GM21528 (cell line): ENCODE measurements at regions not wholly inside any gene's neighbourhood (a gene's known extent, or its start where the extent isn't known, plus 50 kb on each side); places are given as distances from the start of the nearest gene placed in this dataset.

Source experiments
- ATAC-seq: cut with Tn5 transposase; IDR thresholded peaks from one replicate; pipeline ENCODE4 v1.9.1; 2021; ENCODE audit warnings: mild to moderate bottlenecking, moderate library complexity; ENCODE audit not compliant: unreplicated experiment, low FRiP score

DNA sequence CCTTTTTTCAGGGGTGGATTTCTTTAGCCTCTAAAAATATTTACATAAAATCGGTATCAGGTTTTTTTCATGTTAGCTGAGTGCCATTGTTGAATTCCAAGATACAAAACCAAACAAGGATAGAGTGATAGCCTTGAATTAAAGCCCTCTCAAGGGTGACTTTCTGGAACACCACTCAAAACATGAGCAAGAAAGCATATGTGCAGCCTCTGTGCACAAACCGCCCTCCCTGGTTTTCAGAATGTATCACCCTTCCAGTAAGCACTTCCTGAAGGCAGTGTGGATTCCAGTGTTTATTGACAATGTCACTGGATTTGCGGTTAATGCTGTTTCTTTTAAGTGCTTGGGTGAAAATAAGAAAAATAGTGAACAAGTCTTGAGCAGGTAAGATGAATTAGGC, 597.7 kb downstream of the TMEM114 start:
- ATAC-seq = no peak

DNA sequence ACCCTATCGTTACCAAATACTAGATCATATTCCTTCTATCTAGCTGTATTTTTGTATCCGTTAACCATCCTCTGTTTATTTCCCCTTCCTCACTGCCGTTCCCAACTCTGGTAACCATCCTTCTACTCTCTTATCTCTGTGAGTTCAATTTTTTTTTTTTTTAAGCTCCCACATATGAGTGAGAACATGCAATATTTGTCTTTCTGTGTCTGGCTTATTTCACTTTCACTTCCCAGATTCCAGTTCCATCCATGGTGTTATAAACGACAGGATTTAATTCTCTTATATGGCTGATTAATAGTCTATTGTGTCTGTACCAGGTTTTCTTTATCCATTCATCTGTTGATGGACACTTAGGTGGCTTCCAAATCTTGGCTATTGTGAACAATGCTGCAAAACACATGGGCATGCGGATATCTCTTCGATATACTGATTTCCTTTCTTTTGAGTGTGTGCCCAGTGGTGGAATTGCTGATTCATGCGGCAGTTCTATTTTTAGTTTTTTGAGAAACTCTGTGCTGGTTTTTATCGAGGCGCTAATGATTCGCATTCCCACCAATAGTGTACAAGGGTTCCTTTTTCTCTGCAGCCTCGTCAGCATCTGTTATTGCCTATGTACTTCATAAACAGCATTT, 599.6 kb downstream of the TMEM114 start:
- no peak for ATAC-seq

DNA sequence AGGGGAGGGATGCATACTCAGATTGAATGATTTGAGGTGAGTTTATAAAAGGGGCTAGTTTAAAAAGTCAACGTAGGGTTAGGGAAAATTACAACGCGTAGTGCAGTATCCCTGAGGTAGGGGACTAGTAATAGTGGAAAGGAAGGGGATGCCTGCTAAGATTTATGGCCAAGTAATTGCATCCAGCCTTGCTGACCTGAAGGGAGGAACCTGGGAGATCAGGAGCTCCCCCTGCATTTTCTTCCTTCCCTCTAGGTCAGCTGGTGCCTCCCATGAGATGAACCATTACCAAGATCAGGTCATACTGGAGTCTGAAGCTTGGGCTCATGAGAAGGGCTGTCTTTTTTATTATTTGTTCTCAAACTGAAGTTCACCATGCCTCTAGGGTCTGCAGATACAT, 606.6 kb downstream of the TMEM114 start:
- ATAC-seq = no peak

DNA sequence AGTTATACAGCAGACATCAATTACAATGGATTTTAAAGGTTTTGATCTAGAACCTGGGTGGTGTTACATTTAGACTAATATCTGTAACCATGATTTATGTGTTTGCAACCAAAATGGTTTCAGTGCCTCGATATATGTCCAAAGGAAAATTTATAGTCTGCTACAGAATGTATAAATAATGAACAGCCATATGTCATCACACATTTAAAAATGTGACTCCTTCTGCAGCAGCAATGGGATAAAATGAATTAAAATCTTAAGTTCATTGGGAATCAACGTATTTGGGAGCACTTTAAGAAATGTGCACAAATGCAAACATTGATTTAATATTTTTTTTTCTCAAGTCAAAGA, 610.2 kb downstream of the TMEM114 start:
- ATAC-seq = no peak

DNA sequence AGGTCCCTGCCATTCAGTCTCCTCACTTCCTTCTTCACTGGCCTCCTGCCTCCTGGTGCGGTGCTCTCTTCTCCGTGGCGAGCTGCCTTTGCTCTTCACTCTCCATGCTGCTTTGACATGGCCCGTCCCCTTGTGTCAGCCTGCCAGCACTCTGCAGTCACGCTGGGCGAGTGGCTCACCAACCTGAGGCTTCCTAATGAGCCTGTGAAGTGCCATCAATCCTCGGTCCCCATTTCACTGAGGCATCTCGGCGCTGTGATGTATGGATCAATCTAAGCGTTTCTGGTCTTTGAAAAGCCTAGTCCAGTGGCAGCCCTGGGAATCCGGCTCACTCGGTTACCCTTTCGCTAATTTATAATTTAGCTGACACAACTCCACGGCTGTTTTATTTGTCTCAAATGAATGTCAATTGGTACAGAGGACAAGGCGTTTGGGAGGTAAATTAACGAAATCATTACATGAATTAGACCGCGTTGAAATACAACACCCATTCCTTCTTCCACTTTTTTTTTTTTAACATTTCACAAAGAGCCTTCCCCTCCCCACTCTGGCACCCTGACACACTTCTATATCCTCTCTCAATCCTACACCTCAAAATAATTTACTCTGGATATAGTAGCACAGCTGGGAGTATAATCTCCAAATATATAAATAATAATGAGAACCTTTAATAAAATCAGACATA, 610.7 kb downstream of the TMEM114 start:
- no peak for ATAC-seq

DNA sequence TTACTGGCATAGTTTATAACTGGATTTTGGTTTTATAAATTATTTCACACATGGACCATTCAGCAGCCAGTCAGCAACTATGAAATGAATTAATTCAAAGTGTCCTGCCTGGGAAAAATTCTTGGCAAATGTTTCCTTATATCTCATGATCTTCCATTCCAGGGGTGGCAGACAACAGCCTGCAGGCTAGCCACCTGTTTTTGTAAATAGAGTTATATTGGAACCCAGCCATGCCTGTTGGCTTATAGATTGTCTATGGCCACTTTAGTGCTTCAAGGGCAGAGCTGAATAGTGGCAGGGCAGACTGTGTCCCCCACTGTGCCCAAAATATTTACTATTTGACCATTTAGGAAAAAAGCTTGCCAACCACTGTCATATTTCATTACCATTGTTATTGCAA, 613.7 kb downstream of the TMEM114 start:
- no peak for ATAC-seq

DNA sequence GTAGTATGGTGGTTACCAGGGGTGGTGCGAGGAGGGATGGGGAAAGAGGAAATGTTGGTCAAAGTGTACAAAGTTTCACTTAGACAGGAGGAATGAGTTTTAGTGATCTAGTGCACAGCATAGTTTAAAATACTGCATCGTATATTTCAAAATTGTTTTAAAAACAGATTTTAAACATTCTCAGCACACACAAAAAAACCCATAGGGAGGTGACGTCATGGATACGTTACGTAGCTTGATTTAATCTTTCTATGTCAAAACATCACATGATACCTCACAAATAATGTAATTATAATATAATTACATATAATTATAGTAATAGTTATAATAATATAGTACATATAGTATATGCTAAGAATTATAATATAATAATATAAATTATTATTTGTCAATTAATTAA, 614.2 kb downstream of the TMEM114 start:
- no peak for ATAC-seq

DNA sequence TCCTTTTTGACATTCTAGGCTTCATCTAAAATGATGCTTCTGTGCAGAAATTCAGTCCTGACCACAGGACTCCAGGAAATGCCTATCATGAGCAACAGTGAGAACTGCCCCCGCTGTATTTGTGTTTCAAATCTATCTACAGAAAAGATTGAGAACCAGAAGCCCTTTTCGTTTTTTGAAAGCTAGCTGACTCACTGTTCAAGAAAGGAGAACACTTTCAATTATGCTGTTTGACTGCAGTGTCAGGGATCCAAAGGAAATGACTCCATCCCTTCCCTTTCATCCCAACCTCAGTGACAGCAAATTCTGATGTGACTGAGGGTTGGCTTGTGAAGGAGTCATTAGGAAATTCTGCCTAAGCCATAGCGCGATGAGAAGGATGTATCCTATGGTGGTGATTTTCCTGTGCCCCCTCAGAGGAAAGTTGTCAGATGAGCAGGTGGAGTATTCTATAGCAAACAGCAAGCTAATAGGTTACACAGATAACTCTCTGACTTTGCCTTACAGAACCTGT, 622.3 kb downstream of the TMEM114 start:
- no peak for ATAC-seq

DNA sequence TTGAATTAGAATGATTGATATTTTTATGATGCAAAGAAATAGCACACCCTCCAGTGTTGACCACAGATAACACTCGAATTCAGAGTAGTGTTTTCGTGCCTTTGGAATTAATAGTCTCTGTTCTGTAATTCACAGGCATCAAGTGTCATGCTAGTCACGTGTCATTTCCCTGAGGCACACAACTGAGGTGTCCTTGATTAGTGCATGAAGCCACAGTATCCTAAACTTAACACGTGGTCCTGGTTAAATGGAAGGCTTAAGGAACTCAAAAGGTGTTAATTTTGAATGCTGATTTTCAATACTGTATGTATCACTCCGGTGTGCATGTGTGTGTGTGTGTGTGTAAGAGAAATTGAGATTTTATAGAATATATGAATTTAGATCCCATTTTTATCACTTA, 625.6 kb downstream of the TMEM114 start:
- ATAC-seq = no peak

DNA sequence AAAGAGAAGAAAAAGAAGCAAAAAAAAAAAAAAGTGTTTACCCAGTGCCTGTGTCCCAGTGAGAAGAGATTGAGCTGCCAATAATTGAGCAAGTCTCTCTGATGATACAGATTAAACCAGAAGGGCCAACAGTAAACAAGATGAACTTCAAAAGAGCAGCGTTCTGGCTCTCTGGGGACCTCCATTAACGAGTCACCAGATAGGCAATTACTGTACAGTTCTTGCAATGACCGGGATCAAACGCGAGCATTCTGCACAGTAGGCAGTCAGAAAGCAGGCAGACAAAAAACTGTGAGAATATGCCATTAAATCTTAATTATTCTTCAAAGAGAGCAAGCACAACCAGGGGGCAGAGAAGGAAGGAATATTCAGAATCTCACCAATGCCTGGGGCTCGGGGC, 626.1 kb downstream of the TMEM114 start:
- no peak for ATAC-seq

DNA sequence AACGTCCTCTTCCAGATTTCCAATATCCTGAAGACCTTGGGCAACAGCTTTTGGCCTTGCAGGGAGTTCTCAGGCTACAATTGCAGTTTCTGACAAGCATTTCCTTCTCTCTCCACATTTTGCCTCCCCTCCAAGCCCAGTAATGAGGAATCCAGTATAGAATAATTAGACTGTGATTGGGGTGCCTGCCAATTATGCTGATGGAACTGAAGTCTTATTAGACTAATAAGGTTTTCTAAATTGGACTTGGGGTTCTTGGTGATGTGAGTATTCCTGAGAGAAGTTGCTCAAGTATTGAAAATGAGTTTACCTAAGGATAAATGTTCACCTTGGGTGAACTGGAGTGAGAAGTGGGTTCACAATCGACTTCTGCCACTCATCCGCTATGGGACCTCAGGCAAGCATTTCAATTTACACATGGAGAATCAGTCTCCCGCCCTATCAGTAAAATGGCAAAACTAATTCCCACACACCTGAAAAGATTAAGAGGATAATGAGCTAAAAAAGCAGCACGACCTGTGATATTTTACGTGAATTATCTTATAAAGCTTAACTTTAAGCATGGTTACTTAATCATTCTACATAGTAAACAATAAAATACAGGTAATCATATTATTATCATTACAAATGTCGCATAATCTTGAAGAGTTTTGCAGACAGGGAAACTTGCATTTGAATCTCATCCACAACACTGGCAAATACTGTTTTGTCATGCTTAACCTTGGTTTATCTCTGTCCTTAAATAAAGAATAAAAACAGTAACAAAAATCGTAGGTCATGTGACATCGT, 628.0 kb downstream of the TMEM114 start:
- no peak for ATAC-seq

DNA sequence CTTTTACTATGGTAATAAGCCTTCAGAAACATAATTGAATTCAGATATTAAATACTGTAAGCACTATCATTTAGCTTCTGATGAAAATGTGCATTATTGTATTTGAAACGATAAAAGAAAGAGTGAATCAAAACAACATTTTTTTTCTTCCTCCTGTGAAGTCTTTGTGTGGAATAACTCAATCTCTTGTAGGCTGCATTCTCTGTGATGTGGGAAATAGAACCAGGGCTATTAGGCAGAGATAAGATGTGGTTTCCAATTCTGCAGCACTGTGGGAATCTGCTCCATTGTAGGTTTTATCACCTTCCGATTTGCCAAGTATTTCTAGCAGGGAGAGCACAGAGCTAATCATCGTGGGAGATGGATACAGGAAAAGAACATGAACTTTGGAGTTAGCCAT, 624.5 kb downstream of the RBFOX1 start:
- no peak for ATAC-seq

DNA sequence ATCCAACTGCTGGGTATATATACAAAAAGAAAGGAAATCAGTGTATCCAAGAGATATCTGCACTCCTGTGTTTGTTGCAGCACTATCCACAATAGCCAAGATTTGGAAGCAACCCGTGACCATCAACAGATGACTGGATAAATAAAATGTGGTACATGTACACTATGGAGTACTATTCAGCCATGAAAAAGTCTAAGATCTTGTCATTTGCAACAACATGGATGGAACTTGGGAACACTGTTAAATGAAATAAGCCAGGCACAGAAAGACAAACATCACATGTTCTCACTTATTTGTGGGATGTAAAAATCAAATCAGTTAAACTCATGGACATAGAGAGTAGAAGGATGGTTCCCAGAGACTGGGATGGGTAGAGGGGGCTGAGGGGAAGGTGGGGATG, 620.7 kb downstream of the RBFOX1 start:
- ATAC-seq = no peak

DNA sequence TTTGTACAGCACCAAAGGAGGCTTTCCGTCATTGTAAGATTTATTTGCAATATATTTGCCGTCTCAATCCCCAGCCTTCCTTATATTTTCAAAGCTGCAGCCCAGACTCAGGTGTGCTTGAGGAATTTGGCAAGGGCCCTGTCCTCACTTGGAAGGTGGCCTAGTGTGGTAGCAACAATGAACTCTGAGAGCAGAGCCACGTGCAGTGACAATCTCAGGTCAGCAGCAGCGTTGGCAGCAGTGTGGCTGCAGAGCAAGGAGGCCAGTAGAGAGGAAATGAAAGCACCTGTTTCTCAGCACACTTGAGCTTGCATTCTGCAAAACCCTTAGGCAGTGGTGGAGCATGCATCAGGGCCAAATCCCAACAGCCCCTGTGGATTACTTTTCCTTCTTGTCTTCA, 613.5 kb downstream of the RBFOX1 start:
- ATAC-seq = no peak

DNA sequence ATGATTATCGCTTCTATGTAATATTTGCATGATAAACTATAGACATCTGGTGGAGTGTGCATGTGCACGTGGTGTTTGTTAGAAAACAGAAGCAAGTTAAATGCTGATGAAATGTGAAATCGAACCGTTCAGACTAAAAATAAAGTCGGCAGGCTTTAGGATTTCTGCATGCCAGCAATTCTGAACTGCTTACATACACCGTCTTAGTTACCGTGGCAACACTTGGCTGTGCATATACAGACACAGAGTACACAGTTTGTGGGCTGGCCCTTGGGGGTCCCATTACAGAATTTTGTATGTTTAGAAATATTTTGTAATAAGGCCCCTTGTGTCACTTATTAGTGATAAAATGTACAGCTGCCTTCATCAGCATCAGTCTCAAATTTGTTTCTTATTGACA, 605.5 kb downstream of the RBFOX1 start:
- no peak for ATAC-seq

DNA sequence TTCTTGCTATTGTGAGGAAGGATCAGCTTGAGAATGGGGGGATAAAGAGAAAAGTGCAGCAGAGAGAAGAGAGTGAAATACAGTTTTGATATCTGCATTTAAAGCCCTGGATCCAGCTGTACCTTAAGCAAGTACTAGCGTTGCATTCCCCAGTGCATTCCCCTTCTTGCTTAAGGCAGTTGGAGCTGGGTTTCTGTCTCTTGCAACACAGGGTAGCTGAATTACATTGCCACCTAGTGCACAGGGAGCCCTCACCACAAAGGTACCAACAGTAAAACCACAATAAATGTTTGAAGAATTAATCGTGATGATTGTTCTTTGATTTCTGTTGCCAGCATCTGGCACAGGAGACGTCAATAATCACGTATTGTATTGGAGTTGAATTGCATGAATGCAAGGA, 588.7 kb downstream of the RBFOX1 start:
- ATAC-seq = no peak

DNA sequence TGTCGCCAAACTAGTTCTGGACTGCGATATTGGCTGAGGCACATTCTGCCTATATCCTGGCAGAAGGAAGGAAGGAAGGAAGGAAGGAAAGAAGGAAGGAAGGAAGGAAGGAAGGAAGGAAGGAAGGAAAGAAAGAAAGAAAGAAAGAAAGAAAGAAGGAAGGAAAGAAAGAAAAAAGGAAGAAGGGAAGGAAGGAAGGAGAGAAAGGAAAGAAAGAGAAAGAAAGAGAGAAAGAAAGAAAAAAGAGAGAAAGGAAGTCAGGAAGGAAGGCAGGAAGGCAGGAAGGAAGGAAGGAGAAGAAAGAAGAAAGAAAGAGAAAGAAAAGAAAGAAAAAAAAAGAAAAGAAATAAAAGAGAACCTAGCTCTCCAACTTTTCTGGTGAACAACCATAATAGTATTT, 587.1 kb downstream of the RBFOX1 start:
- ATAC-seq = no peak

DNA sequence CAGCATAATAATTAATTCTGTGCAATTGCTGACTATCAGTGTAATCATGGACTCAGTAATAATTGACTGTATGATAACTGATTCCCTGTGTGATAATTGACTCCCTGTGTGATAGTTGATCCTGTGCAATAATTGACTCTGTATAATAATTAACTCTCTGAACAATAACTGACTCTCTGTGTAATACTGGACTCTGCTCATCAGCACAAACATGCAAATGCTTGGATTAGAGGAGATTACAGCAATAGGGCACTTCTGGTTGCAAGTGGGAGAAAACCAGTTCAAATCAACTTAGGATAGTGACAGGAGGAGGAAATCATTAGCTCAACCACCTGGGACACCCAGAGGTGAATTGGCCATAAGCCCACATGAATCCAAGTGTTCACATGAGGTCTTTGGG, 582.1 kb downstream of the RBFOX1 start:
- no peak for ATAC-seq

DNA sequence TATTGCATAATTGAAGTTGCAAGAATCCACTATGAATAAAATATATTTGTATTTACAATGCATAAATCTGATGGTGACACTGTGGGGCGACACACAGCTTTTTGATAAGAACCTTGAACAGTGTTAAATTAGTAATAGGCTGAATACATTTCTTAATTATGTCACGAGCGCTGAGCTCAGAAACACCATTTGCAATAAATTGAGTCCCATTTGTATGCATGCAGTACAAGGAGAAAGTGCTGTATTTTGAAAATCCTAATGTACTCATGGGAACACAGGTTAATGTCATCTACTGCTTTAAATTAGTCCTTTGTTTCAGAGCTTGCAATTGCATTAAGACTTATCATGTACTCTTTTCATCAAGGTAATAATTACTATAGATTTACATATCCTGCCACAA, 579.5 kb downstream of the RBFOX1 start:
- no peak for ATAC-seq

DNA sequence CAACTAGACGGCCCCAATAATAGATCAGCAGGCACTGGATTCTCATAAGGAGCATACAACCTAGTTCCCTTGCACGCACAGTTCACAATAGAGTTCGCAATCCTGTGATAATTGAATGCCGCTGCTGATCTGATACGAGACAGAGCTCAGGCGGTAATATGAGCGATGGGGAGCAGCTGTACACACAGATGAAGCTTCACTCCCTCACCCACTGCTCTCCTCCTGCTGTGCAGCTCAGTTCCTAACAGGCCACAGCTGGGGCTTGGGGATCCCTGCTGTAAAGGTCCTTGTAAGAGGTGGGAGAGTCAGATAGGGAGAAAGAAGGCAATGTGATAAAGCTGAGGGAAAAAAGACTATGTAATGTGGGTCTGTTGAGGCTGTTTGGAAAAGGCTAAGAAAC, 577.5 kb downstream of the RBFOX1 start:
- no peak for ATAC-seq

DNA sequence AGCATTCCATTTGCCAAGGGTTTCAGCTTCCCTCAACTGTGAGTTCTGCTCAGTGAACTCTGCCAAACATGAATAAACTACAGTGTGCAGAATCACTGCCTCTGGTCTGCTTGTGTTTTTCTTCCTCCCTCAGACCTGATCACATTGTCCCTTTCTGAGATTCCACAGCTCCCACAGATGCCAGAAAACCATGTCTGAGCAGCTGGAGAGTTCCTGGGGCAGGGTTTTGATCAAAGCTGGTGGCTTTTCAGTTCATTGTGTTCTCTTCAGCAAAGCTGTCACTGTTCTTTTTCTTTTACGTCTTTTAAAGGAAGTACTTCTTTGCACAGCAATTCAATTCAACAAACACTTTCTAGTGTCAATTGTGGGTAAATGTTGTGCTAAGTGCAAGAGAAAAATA, 555.8 kb downstream of the RBFOX1 start:
- ATAC-seq = no peak

DNA sequence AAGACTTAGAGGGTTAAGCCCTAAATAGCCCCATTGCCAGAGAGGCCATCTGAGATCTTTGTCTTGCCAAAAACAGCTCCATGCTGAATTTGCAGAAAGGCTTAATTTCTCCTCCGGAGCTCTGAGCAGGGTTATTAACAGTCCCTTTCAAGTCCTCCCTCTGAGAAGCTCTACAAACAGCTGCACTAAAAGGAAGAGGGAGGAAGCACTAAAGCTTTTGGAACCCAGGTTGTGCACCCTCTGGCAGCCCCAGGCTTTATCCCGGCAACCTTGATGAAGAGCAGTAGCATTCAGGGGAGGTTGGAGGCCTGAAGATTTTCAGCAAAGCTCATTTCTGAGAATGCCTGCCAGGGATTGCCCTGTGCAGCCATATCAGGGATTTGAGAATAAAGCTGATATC, 554.7 kb downstream of the RBFOX1 start:
- ATAC-seq = no peak
